ENCODE measurements at regions not wholly inside any gene's neighbourhood (a gene's known extent, or its start where the extent isn't known, plus 50 kb on each side); places are given as distances from the start of the nearest gene placed in this dataset.

DNA sequence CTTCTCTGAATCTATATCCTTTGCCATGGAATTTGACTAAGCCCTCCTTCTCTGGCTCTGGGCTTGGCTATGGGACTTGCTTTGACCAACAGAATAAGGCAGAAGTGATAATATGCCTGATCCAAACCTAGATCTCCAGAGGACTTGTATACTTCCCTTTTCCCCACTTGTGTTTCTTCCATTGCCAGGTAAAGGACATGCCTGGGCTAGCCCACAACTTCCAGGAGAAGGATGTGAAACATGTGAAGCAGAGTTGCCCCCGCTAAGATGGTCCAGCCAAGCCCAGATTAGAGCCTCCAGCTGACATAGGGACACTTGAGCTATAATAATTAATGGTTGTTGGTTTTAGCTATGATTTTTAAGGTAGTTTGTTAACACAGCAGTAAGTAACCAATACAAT, 55.1 kb downstream of the FOXB1 start:
- TF ChIP-seq POLR2A (IDR thresholded peaks at IDR 0.05): no peak
- TF ChIP-seq, protein P1, sequence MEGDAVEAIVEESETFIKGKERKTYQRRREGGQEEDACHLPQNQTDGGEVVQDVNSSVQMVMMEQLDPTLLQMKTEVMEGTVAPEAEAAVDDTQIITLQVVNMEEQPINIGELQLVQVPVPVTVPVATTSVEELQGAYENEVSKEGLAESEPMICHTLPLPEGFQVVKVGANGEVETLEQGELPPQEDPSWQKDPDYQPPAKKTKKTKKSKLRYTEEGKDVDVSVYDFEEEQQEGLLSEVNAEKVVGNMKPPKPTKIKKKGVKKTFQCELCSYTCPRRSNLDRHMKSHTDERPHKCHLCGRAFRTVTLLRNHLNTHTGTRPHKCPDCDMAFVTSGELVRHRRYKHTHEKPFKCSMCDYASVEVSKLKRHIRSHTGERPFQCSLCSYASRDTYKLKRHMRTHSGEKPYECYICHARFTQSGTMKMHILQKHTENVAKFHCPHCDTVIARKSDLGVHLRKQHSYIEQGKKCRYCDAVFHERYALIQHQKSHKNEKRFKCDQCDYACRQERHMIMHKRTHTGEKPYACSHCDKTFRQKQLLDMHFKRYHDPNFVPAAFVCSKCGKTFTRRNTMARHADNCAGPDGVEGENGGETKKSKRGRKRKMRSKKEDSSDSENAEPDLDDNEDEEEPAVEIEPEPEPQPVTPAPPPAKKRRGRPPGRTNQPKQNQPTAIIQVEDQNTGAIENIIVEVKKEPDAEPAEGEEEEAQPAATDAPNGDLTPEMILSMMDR (IDR thresholded peaks at IDR 0.05): no peak
- no peak for TF ChIP-seq EP300 (IDR thresholded peaks at IDR 0.05)

Data from sigmoid colon (tissue), 4 donors.